ENCODE measurements at regions not wholly inside any gene's neighbourhood (a gene's known extent, or its start where the extent isn't known, plus 50 kb on each side); places are given as distances from the start of the nearest gene placed in this dataset.

DNA sequence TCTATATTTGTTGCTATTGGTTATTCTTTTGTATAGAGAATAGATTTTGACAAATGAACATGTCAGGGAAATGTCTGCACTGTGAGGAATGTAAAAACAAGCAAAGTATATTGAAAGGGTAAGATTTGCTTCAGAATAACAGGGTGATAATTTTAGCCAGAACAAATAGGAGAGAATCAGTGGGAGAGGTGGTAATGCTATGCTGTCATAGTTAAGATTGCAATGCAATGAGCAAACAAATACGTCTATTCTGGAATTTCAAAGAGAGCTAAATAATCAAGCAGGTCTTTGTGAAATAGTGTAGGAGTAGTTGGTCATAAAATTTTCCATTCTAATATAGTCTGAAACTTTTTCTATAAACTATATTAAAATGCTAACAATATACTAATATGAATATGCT is 1478.4 kb downstream of the TECRL start:
- intact Hi-C loops (cut with DNase I, micrococcal nuclease): no loop called here
- H3K27me3 ChIP-seq (ENCODE audit: control insufficient read depth in 1 of 2, insufficient read depth in 2 of 2, low read length in 2 of 2): no peaks in the 10 kb centered on the region
- ChIA-PET POLR2A (no interaction called here), CTCF (no interaction called here)
- H3K4me3 ChIP-seq (ENCODE audit: low read length): no peak overlapping the region
- H3K36me3 ChIP-seq (ENCODE audit: insufficient read depth, low read length): no peaks in the 10 kb centered on the region
- DNase-seq: no peak
- no peak overlapping the region for H3K27ac ChIP-seq (ENCODE audit: low read depth in 1 of 2, low read length in 2 of 2)
- H3K4me1 ChIP-seq (ENCODE audit: insufficient read depth, low read length): no peaks in the 10 kb centered on the region
- no peaks in the 10 kb centered on the region for H3K36me3 Mint-ChIP-seq (ENCODE audit: low read depth)
- H3K27me3 Mint-ChIP-seq: no peaks in the 10 kb centered on the region
- H3K9me3 ChIP-seq (ENCODE audit: control insufficient read depth in 1 of 2, insufficient read depth in 1 of 2, low read length in 2 of 2): peaks cover 0 to 2% of the 10 kb centered on the region in 2 experiments
- H3K27ac Mint-ChIP-seq: no peak overlapping the region
- peaks cover 19% of the 10 kb centered on the region for H3K9me3 Mint-ChIP-seq
- TF ChIP-seq, protein P1, sequence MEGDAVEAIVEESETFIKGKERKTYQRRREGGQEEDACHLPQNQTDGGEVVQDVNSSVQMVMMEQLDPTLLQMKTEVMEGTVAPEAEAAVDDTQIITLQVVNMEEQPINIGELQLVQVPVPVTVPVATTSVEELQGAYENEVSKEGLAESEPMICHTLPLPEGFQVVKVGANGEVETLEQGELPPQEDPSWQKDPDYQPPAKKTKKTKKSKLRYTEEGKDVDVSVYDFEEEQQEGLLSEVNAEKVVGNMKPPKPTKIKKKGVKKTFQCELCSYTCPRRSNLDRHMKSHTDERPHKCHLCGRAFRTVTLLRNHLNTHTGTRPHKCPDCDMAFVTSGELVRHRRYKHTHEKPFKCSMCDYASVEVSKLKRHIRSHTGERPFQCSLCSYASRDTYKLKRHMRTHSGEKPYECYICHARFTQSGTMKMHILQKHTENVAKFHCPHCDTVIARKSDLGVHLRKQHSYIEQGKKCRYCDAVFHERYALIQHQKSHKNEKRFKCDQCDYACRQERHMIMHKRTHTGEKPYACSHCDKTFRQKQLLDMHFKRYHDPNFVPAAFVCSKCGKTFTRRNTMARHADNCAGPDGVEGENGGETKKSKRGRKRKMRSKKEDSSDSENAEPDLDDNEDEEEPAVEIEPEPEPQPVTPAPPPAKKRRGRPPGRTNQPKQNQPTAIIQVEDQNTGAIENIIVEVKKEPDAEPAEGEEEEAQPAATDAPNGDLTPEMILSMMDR (IDR thresholded peaks at IDR 0.05): no peak
- no peak overlapping the region for H3K4me3 Mint-ChIP-seq
- no peak for ATAC-seq (ENCODE audit: poor library complexity)
- H3K4me1 Mint-ChIP-seq (ENCODE audit: low read depth): no peaks in the 10 kb centered on the region

DNA sequence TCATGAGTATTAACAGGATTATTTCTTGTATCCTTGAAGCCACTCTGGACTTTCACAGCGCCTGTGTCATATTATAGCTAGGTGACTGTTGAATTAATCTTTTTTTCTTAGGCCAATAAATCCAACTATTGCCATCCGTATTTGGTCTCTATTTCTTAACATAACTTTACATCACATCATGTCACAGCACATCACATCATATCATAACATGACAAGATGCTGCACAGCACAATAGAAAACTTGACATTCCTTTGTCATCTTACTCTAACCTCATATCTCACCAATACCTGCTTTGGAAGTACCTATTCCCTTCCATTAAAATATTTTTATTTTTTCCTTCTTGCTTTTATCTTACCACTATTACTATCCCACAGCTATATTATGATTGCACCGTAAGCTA is 1480.8 kb downstream of the TECRL start:
- Histone ChIP-seq H3K4me3 (ENCODE audit: low read length) (no peak overlapping the region), H3K36me3 (ENCODE audit: insufficient read depth, low read length) (no peaks in the 10 kb centered on the region), H3K27ac (ENCODE audit: low read depth in 1 of 2, low read length in 2 of 2) (no peak overlapping the region), H3K27me3 (ENCODE audit: control insufficient read depth in 1 of 2, insufficient read depth in 2 of 2, low read length in 2 of 2) (no peaks in the 10 kb centered on the region), H3K9me3 (ENCODE audit: control insufficient read depth in 1 of 2, insufficient read depth in 1 of 2, low read length in 2 of 2) (no peaks in the 10 kb centered on the region), H3K4me1 (ENCODE audit: insufficient read depth, low read length) (no peaks in the 10 kb centered on the region)
- Mint-ChIP-seq H3K4me1 (ENCODE audit: low read depth) (no peaks in the 10 kb centered on the region), H3K4me3 (no peak overlapping the region), H3K27me3 (no peaks in the 10 kb centered on the region), H3K36me3 (ENCODE audit: low read depth) (no peaks in the 10 kb centered on the region), H3K27ac (no peak overlapping the region), H3K9me3 (peaks cover 17% of the 10 kb centered on the region)
- ChIA-PET CTCF (no interaction called here), POLR2A (no interaction called here)
- intact Hi-C loops (cut with DNase I, micrococcal nuclease): no loop called here
- DNase-seq: no peak
- no peak for ATAC-seq (ENCODE audit: poor library complexity)
- TF ChIP-seq, protein P1 (IDR thresholded peaks at IDR 0.05): no peak

DNA sequence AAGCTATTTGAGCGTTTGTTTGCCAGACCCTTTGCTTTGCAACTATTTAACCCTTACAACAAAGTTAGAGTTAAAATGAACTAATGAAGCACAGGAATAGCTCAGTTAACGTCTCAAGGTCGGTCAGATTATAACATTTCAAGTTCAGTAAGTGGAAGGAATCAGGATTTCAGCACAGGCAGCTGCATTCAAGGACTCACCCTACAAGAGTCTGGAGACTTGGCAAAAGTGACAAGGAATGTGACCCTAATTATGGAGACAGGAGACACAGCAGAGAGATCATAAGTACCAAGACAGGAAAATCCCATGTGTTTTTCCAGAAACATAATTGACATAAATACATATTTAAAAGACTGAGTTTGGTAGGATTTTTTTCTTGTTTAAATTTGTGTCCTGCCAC is 1481.7 kb downstream of the TECRL start:
- Mint-ChIP-seq H3K9me3 (peaks cover 18% of the 10 kb centered on the region), H3K4me1 (ENCODE audit: low read depth) (no peaks in the 10 kb centered on the region), H3K36me3 (ENCODE audit: low read depth) (no peaks in the 10 kb centered on the region), H3K27ac (no peak overlapping the region), H3K27me3 (no peaks in the 10 kb centered on the region), H3K4me3 (no peak overlapping the region)
- no peak for ATAC-seq (ENCODE audit: poor library complexity)
- DNase-seq: no peak
- no peaks in the 10 kb centered on the region for H3K4me1 ChIP-seq (ENCODE audit: insufficient read depth, low read length)
- H3K9me3 ChIP-seq (ENCODE audit: control insufficient read depth in 1 of 2, insufficient read depth in 1 of 2, low read length in 2 of 2): no peaks in the 10 kb centered on the region
- CTCF ChIA-PET: no interaction called here
- POLR2A ChIA-PET: no interaction called here
- TF ChIP-seq, protein P1 (IDR thresholded peaks at IDR 0.05): no peak
- H3K27ac ChIP-seq (ENCODE audit: low read depth in 1 of 2, low read length in 2 of 2): no peak overlapping the region
- H3K27me3 ChIP-seq (ENCODE audit: control insufficient read depth in 1 of 2, insufficient read depth in 2 of 2, low read length in 2 of 2): no peaks in the 10 kb centered on the region
- no peak overlapping the region for H3K4me3 ChIP-seq (ENCODE audit: low read length)
- intact Hi-C loops (cut with DNase I, micrococcal nuclease): no loop called here
- no peaks in the 10 kb centered on the region for H3K36me3 ChIP-seq (ENCODE audit: insufficient read depth, low read length)

Data from CD4-positive, alpha-beta T cell (primary cell).